Retinal pigment epithelial cell (primary cell): ENCODE measurements at regions not wholly inside any gene's neighbourhood (a gene's known extent, or its start where the extent isn't known, plus 50 kb on each side); places are given as distances from the start of the nearest gene placed in this dataset.
A peak's percentile ranks its signal among the peaks of the same experiment; 100 is the strongest.

Experiments used
- DNase-seq: peaks from one replicate; pipeline ENCODE4 v3.0.0-alpha.2; 2010; ENCODE audit warnings: low read depth
- H3K4me3 ChIP-seq: 2 replicates; pipeline ENCODE4 v1.5.1; 2011; ENCODE audit warnings: mild to moderate bottlenecking, low read length, control low read depth, moderate library complexity
- CTCF ChIP-seq: conservative IDR thresholded peaks from 2 replicates; pipeline ENCODE4 v1.5.1; 2011; ENCODE audit warnings: low read depth, low read length, control low read depth, inconsistent platforms

DNA sequence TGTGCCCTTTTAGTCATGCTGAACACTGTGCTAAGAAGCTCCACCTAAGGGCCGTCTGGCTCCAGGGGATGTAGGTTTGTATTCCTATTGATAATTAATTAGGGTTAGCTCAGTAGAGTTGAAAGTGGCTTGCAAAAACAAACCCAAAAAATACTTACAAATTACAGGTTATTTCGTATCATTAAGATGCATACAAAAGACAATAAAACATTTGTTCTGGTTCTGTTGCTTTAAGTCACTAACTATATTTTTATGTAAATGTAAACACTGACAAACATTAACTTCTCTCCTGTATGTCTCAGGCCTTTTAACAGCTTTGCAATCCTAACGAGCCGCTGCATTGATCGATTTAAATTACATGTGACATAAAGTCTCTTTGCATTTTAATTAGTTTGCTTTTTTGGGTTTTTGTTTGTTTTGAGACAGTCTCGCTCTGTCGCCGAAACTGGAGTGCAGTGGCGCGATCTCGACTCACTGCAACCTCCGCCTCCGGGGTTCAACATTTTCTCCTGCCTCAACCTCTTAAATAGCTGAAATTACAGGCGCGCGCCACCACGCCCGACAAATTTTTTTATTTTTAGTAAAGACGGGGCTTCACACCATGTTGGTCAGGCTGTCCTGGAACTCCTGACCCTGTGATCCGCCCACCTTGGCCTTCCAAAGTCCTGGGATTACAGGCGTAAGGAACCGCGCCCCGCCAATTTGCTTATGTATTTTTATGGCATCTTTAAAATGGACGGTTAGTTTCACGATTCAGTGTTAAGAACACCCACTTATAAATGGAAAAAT is 110.9 kb downstream of the HFE start:
- DNase-seq: no peak
- H3K4me3 ChIP-seq: peak overlapping the region; percentile 95
- TF ChIP-seq CTCF: no peak

DNA sequence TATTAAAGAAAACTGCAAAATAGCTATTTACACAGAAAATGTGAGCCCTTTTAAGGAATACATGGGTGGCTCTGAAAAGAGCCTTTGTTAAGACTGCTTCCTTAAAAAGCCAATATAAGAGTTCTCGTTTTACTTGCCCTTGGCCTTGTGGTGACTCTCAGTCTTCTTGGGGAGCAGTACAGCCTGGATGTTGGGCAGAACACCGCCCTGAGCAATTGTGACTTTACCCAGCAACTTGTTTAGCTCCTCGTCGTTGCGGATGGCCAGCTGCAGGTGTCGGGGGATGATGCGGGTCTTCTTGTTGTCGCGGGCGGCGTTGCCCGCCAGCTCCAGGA is 111.5 kb downstream of the HFE start:
- DNase-seq: no peak
- peak overlapping the region; percentile 95 for H3K4me3 ChIP-seq
- TF ChIP-seq CTCF: no peak

DNA sequence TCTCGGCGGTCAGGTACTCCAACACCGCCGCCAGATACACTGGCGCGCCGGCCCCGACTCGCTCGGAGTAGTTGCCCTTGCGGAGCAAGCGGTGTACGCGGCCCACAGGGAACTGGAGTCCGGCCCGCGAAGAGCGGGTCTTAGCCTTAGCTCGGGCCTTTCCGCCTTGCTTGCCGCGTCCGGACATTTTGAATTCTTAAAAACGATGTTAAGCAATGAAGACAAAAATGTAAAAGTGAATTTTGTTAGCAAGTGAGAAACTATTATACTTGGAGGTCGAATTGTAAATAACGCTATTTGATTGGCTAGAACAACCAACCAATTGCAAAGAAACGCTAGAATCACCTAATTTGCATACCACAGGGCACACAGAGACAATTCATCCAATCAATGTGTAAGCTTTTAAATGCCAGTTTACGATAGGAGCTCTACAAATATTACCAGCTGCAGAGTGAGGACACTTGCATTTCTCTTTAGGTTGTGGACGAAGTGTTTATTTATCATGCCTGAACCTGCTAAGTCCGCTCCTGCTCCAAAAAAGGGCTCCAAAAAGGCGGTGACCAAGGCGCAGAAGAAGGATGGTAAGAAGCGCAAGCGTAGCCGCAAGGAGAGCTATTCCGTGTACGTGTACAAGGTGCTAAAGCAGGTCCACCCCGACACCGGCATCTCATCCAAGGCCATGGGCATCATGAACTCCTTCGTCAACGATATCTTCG is 112.0 kb downstream of the HFE start:
- DNase-seq: peak; percentile 92
- TF ChIP-seq CTCF: no peak
- H3K4me3 ChIP-seq: peak overlapping the region; percentile 95

DNA sequence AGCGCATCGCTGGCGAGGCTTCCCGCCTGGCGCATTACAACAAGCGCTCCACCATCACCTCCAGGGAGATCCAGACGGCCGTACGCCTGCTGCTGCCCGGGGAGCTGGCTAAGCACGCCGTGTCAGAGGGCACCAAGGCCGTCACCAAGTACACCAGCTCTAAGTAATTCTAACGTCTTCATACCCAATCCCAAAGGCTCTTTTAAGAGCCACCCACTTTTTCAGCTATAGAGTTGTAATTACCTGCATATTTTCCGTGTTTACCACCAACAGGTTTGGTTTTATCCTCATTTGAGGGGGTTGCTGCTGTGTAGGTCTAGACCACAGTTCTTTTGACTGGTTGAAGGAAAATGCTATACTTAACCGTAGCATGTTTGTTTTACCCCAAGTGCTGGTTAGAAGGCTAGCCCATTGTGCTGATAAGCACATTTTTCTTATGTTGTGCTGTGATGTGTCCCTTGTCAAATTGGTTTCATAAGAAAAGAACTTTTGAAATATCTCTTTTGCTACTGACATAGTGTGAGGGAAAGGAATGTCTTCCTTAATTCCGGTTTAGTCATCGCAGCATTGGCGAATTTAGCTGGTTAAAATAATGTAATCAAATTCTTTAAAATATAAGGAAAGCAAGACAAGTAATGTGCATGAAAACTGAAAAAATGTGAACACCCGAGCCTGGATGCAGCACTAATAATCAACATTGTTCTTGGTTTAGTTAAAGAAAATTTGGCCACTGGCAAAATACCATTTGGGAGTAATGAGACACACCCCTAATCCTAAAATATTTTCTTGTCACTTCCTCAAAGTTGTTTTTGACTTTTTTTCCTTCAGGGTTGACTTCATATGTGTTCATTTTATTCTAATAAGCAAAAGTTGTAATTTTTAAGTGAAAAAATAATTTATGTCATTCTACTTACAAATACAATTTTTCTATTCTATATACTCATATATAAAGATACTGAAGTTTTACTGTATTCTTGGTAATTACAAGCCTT is 112.8 kb downstream of the HFE start:
- TF ChIP-seq CTCF: no peak

DNA sequence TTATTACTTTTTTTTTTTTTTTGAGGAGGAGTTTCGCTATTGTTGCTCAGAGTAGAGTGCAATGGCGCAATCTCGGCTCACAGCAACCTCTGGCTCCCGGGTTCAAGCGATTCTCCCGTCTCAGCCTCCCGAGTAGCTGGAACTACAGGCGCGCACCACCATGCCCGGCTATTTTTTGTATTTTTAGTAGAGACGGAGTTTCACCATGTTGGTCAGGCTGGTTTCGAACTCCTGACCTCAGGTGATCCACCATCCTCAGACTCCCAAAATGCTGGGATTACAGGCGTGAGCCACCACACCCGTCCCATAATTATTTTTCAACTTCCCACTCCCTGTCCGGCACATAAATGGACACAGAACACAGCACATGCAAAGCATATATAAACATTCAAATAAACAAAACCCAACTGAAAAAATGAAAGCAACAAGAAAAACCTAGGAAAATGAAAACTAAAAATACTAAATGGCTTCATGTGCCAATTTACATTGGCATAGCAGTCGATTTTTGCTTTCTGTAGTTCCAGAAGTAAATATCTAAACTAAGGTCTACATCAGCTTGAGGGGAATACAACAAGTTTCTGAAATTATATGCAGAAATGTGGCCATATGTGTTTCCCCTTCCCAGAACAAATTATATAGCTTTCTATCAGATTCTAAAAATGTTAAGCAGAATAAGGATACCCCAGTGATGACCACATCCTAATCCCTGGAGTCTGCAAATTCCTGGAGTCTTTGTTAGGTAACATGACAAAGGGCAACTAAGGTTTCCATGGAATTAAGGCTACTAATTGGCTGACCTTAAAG is 113.9 kb downstream of the HFE start:
- no peak overlapping the region for H3K4me3 ChIP-seq
- no peak for TF ChIP-seq CTCF
- no peak for DNase-seq

More for the DNA sequence above, 112.8 kb downstream of the HFE start:
- peak overlapping the region; percentile 95 for H3K4me3 ChIP-seq
- DNase-seq: no peak

GRCh38 chr6:26202201-26202611 is 115.0 kb downstream of the HFE start:
- no peak for TF ChIP-seq CTCF
- no peak overlapping the region for H3K4me3 ChIP-seq
- no peak for DNase-seq
